Right lobe of liver (tissue), 6 donors: ENCODE measurements at regions not wholly inside any gene's neighbourhood (a gene's known extent, or its start where the extent isn't known, plus 50 kb on each side); places are given as distances from the start of the nearest gene placed in this dataset.

Experiments used
- ATAC-seq, 4 donors: fragments of 200-7000 bp; cut with Tn5 transposase; one replicate each; pipeline ENCODE4 v1.9.1; 2020; ENCODE audit warnings: mild to moderate bottlenecking in 4 of 4, moderate library complexity in 4 of 4
- DNase-seq, 3 donors: peaks; one replicate each; pipeline ENCODE4 v3.0.0-alpha.2; 2020
- H3K27ac ChIP-seq, 3 donors: fragments of 200-600 bp; one replicate each; pipeline ENCODE4 v1.8.0; 2022
- H3K27me3 ChIP-seq, 2 donors: fragments of 200-600 bp; one replicate each; pipeline ENCODE4 v1.8.0; 2022
- H3K36me3 ChIP-seq, 4 donors: fragments of 200-600 bp; sonication (generic) in 1 of 4; one replicate each; pipeline versions ENCODE4 v1.5.1 to v1.8.0; 2017 to 2022; ENCODE audit warnings: control low read depth in 1 of 4
- H3K4me1 ChIP-seq, 4 donors: fragments of 200-600 bp; sonication (generic) in 1 of 4; one replicate each; pipeline versions ENCODE4 v1.5.1 to v1.8.0; 2017 to 2022; ENCODE audit warnings: control low read depth in 1 of 4
- H3K4me3 ChIP-seq, 3 donors: fragments of 200-600 bp; one replicate each; pipeline ENCODE4 v1.8.0; 2022
- H3K9me3 ChIP-seq, 4 donors: fragments of 200-600 bp; sonication (generic) in 1 of 4; one replicate each; pipeline versions ENCODE4 v1.5.1 to v1.8.0; 2017 to 2022; ENCODE audit warnings: control low read depth in 1 of 4
- CTCF ChIP-seq, 4 donors: fragments of 200-600 bp in 3 of 4; fragments of 450-650 bp in 1 of 4; IDR thresholded peaks; one replicate each; pipeline versions ENCODE4 v1.5.1 to v1.8.0; 2016 to 2022; ENCODE audit warnings: antibody characterized with exemption in 4 of 4, mild to moderate bottlenecking in 2 of 4
- POLR2A ChIP-seq: fragments of 450-650 bp; IDR thresholded peaks from one replicate; pipeline ENCODE4 v1.6.1; 2017; ENCODE audit warnings: antibody characterized with exemption, mild to moderate bottlenecking
- WGBS: methylation state at CpG from one replicate; pipeline ENCODE4 v1.1.6; 2018; ENCODE audit warnings: low coverage, low lambda C conversion rate; ENCODE audit not compliant: insufficient coverage; ENCODE audit errors: missing lambda C conversion rate; 5-methylcytosine and 5-hydroxymethylcytosine counted together
- intact Hi-C, 2 donors: fragments of 100-400 bp; cut with DNase I; formaldehyde crosslinking; loops; one replicate each; pipeline versions ENCODE4 v1.11.2 to v1.14.1; 2022
- donor health status: DM: no; HTN: yes; CAD: no.
- donor health status: DM: no; HTN: no; CAD: no.
- donor health status: DM: no; HTN: no; CAD: no.
- donor health status: DM: no; HTN: yes; CAD: no.
- donor health status: DM: no; HTN: yes; CAD: no.

GRCh38 chr12:58086930-58087329, 145.6 kb downstream of the ATP23 start:
- 64% methylated on average over 5 of the region's 6 CpGs for WGBS

GRCh38 chr12:58087423-58088127, 146.2 kb downstream of the ATP23 start:
- WGBS, result 26% methylated on average over 9 of the region's 11 CpGs
- ATAC-seq (no peak), DNase-seq (no peak)
- Histone ChIP-seq H3K4me1 (no peaks in the 10 kb centered on the region), H3K36me3 (no peaks in the 10 kb centered on the region), H3K27ac (no peak overlapping the region), H3K9me3 (no peaks in the 10 kb centered on the region), H3K27me3 (no peaks in the 10 kb centered on the region), H3K4me3 (no peak overlapping the region)
- intact Hi-C loops, result no loop called here
- TF ChIP-seq CTCF (IDR thresholded peaks at IDR 0.05) (no peak), POLR2A (no peak)

More at GRCh38 chr12:58086930-58087329, 145.6 kb downstream of the ATP23 start:
- Histone ChIP-seq H3K36me3 (no peaks in the 10 kb centered on the region), H3K4me1 (no peaks in the 10 kb centered on the region), H3K27ac (no peak overlapping the region), H3K27me3 (no peaks in the 10 kb centered on the region), H3K9me3 (no peaks in the 10 kb centered on the region), H3K4me3 (no peak overlapping the region)
- no peak for DNase-seq
- intact Hi-C loops, result no loop called here
- ATAC-seq, result no peak
- no peak for TF ChIP-seq CTCF (IDR thresholded peaks at IDR 0.05)
- no peak for TF ChIP-seq POLR2A

GRCh38 chr12:58089588-58089987, 148.2 kb downstream of the ATP23 start:
- TF ChIP-seq POLR2A, result no peak
- no peak for TF ChIP-seq CTCF (IDR thresholded peaks at IDR 0.05)
- intact Hi-C loops, result no loop called here
- ATAC-seq (no peak), DNase-seq (no peak)
- Histone ChIP-seq H3K27ac (no peak overlapping the region), H3K4me3 (no peak overlapping the region), H3K36me3 (no peaks in the 10 kb centered on the region), H3K4me1 (no peaks in the 10 kb centered on the region), H3K9me3 (no peaks in the 10 kb centered on the region), H3K27me3 (no peaks in the 10 kb centered on the region)
- 22% methylated on average over 3 of the region's 3 CpGs for WGBS

- Histone ChIP-seq H3K4me3 (no peak overlapping the region), H3K27ac (no peak overlapping the region), H3K36me3 (no peaks in the 10 kb centered on the region), H3K4me1 (no peaks in the 10 kb centered on the region), H3K9me3 (no peaks in the 10 kb centered on the region), H3K27me3 (no peaks in the 10 kb centered on the region)
- 40% methylated on average over 5 of the region's 5 CpGs for WGBS
- no peak for TF ChIP-seq CTCF (IDR thresholded peaks at IDR 0.05)
- TF ChIP-seq POLR2A, result no peak
- intact Hi-C loops, result no loop called here
- ATAC-seq (no peak), DNase-seq (no peak)
Observed at GRCh38 chr12:58090685-58091084, 149.3 kb downstream of the ATP23 start.
